A549 (cell line): ENCODE measurements at regions not wholly inside any gene's neighbourhood (a gene's known extent, or its start where the extent isn't known, plus 50 kb on each side); places are given as distances from the start of the nearest gene placed in this dataset.

Experiments
- JUN ChIP-seq, 2 experiments: fragments of >200 bp; sonication (Bioruptor Twin); formaldehyde crosslinking; IDR thresholded peaks; 2 replicates in 1 of 2; 3 replicates in 1 of 2; pipeline ENCODE4 v1.6.1; 2016 to 2017
- TF ChIP-seq, protein P1 (sequence below): fragments of >200 bp; sonication (Bioruptor Twin); formaldehyde crosslinking; IDR thresholded peaks from 3 replicates; pipeline ENCODE4 v1.5.1; 2016

DNA sequence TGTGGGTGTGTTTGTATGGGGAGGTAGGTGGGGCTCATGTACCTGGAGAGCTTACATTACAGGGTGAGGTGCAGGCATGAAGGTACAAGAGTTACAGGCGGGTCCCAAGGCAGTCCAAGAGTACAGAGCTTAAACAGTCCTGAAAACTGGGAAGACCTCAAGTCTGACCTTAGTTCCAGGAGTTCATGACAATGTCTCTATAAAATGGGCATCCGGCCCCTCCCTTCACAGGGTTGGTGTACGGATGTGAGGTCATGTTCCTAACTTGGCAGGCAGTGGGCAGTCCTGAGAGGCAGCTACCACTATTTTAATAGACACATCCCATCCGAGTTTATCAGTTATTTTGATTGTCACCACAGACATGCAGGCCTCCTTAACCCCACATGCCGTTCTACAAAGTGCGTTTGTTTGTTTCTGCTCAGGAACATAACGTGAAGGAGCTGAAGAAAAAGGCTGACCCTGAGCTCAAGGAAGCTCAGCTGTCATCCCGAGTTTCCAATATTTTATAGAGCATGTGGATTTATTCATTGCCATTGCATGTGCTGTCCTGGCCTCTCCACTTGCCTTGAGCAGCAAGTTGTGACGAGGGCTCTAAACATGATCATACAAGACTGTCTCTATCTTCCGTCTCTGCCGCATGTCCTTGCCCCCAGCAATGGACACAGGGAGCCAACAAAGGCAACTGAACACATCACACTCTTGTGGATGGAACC lies 647.5 kb upstream of the IGFBP3 start:
- TF ChIP-seq JUN (IDR thresholded peaks at IDR 0.05), result no peak
- TF ChIP-seq, protein P1, sequence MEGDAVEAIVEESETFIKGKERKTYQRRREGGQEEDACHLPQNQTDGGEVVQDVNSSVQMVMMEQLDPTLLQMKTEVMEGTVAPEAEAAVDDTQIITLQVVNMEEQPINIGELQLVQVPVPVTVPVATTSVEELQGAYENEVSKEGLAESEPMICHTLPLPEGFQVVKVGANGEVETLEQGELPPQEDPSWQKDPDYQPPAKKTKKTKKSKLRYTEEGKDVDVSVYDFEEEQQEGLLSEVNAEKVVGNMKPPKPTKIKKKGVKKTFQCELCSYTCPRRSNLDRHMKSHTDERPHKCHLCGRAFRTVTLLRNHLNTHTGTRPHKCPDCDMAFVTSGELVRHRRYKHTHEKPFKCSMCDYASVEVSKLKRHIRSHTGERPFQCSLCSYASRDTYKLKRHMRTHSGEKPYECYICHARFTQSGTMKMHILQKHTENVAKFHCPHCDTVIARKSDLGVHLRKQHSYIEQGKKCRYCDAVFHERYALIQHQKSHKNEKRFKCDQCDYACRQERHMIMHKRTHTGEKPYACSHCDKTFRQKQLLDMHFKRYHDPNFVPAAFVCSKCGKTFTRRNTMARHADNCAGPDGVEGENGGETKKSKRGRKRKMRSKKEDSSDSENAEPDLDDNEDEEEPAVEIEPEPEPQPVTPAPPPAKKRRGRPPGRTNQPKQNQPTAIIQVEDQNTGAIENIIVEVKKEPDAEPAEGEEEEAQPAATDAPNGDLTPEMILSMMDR, result no peak
